GM12892 (cell line): ENCODE measurements at regions not wholly inside any gene's neighbourhood (a gene's known extent, or its start where the extent isn't known, plus 50 kb on each side); places are given as distances from the start of the nearest gene placed in this dataset.

ENCODE experiments used
- POLR2A ChIP-seq: IDR thresholded peaks from 2 replicates; pipeline ENCODE4 v1.6.1; 2011; ENCODE audit warnings: low read depth, low read length, control low read depth
- POLR2AphosphoS5 ChIP-seq: IDR thresholded peaks from 2 replicates; pipeline ENCODE4 v1.6.1; 2011; ENCODE audit warnings: low read depth, low read length, control low read depth
- TAF1 ChIP-seq: IDR thresholded peaks from 2 replicates; pipeline ENCODE4 v1.6.1; 2011; ENCODE audit warnings: low read depth, mild to moderate bottlenecking, control low read depth, low read length, borderline replicate concordance

- no peak for TF ChIP-seq POLR2AphosphoS5
- TF ChIP-seq POLR2A: no peak
- TF ChIP-seq TAF1: no peak
Measured at GRCh38 chr4:11336435-11336834, 92.3 kb downstream of the HS3ST1 start.
